Rectal smooth muscle tissue (tissue), 1 donor: ENCODE measurements at regions not wholly inside any gene's neighbourhood (a gene's known extent, or its start where the extent isn't known, plus 50 kb on each side); places are given as distances from the start of the nearest gene placed in this dataset.
"Not testable (repeated sequence)": the region's sequence is repeated elsewhere in the genome, so short reads cannot be mapped to it uniquely, and the experiment has no call there.

Experiments
- H3K27ac ChIP-seq: one replicate; pipeline ENCODE4 v1.7.0; 2013; ENCODE audit warnings: low read depth, low read length, inconsistent platforms
- H3K27me3 ChIP-seq: one replicate; pipeline ENCODE4 v1.7.0; 2013; ENCODE audit warnings: low read length; ENCODE audit not compliant: control insufficient read depth, insufficient read depth
- H3K36me3 ChIP-seq: one replicate; pipeline ENCODE4 v1.7.0; 2013; ENCODE audit warnings: low read length; ENCODE audit not compliant: control insufficient read depth, insufficient read depth
- H3K4me1 ChIP-seq: one replicate; pipeline ENCODE4 v1.7.0; 2013; ENCODE audit warnings: low read length; ENCODE audit not compliant: control insufficient read depth, insufficient read depth
- H3K4me3 ChIP-seq: one replicate; pipeline ENCODE4 v1.7.0; 2013; ENCODE audit warnings: low read length
- H3K9ac ChIP-seq: one replicate; pipeline ENCODE4 v1.7.0; 2013; ENCODE audit warnings: low read length

- H3K27ac ChIP-seq = no peak overlapping the region
- H3K27me3 ChIP-seq = no peaks in the 10 kb centered on the region
- H3K36me3 ChIP-seq = no peaks in the 10 kb centered on the region
- H3K4me3 ChIP-seq = no peak overlapping the region
- no peak overlapping the region for H3K9ac ChIP-seq
- no peaks in the 10 kb centered on the region for H3K4me1 ChIP-seq
These were observed 395.3 kb downstream of the OSTF1 start for GRCh38 chr9:75483636-75484035.

- Histone ChIP-seq H3K36me3 (no peaks in the 10 kb centered on the region), H3K9ac (no peak overlapping the region), H3K27ac (no peak overlapping the region), H3K4me1 (no peaks in the 10 kb centered on the region), H3K27me3 (no peaks in the 10 kb centered on the region), H3K4me3 (no peak overlapping the region)
These were observed 399.8 kb downstream of the OSTF1 start for GRCh38 chr9:75487856-75488718.

GRCh38 chr9:75488719-75489110, 400.4 kb downstream of the OSTF1 start:
- H3K27me3 ChIP-seq = no peaks in the 10 kb centered on the region

GRCh38 chr9:75490326-75490725, 400.1 kb upstream of the PCSK5 start:
- Histone ChIP-seq H3K27me3 (no peaks in the 10 kb centered on the region), H3K9ac (no peak overlapping the region), H3K4me1 (no peaks in the 10 kb centered on the region), H3K36me3 (no peaks in the 10 kb centered on the region), H3K4me3 (no peak overlapping the region), H3K27ac (no peak overlapping the region)

More at GRCh38 chr9:75488719-75489110, 400.4 kb downstream of the OSTF1 start:
- Histone ChIP-seq H3K27ac (no peak overlapping the region), H3K4me1 (no peaks in the 10 kb centered on the region), H3K9ac (no peak overlapping the region), H3K4me3 (no peak overlapping the region), H3K36me3 (no peaks in the 10 kb centered on the region)

- H3K27ac ChIP-seq = no peak overlapping the region
- H3K9ac ChIP-seq = no peak overlapping the region
These were observed 398.9 kb upstream of the PCSK5 start for GRCh38 chr9:75491533-75491932.

GRCh38 chr9:75499812-75500211, 390.7 kb upstream of the PCSK5 start:
- Histone ChIP-seq H3K36me3 (no peaks in the 10 kb centered on the region), H3K4me3 (no peak overlapping the region), H3K4me1 (no peaks in the 10 kb centered on the region), H3K27ac (no peak overlapping the region), H3K9ac (no peak overlapping the region), H3K27me3 (no peaks in the 10 kb centered on the region)

More at GRCh38 chr9:75491533-75491932, 398.9 kb upstream of the PCSK5 start:
- no peaks in the 10 kb centered on the region for H3K4me1 ChIP-seq
- H3K4me3 ChIP-seq = no peak overlapping the region
- no peaks in the 10 kb centered on the region for H3K36me3 ChIP-seq
- H3K27me3 ChIP-seq = no peaks in the 10 kb centered on the region

- no peak overlapping the region for H3K27ac ChIP-seq
- H3K36me3 ChIP-seq = no peaks in the 10 kb centered on the region
- no peaks in the 10 kb centered on the region for H3K4me1 ChIP-seq
- H3K9ac ChIP-seq = no peak overlapping the region
- H3K4me3 ChIP-seq = no peak overlapping the region
- no peaks in the 10 kb centered on the region for H3K27me3 ChIP-seq
These were observed 390.0 kb upstream of the PCSK5 start for GRCh38 chr9:75500479-75500878.

GRCh38 chr9:75500940-75501339, 389.5 kb upstream of the PCSK5 start:
- H3K27me3 ChIP-seq, H3K36me3 ChIP-seq, H3K27ac ChIP-seq, H3K4me1 ChIP-seq, H3K9ac ChIP-seq, H3K4me3 ChIP-seq: not testable (repeated sequence)

- Histone ChIP-seq H3K4me3 (no peak overlapping the region), H3K4me1 (no peaks in the 10 kb centered on the region), H3K36me3 (no peaks in the 10 kb centered on the region), H3K9ac (no peak overlapping the region), H3K27me3 (no peaks in the 10 kb centered on the region), H3K27ac (no peak overlapping the region)
These were observed 385.8 kb upstream of the PCSK5 start for GRCh38 chr9:75504721-75505120.

GRCh38 chr9:75505654-75506053, 384.8 kb upstream of the PCSK5 start:
- no peak overlapping the region for H3K27ac ChIP-seq
- H3K9ac ChIP-seq = no peak overlapping the region
- no peaks in the 10 kb centered on the region for H3K27me3 ChIP-seq

GRCh38 chr9:75529463-75529862, 361.0 kb upstream of the PCSK5 start:
- no peak overlapping the region for H3K4me3 ChIP-seq
- no peak overlapping the region for H3K9ac ChIP-seq
- no peaks in the 10 kb centered on the region for H3K27me3 ChIP-seq
- H3K27ac ChIP-seq = no peak overlapping the region
- H3K4me1 ChIP-seq = no peaks in the 10 kb centered on the region
- H3K36me3 ChIP-seq = no peaks in the 10 kb centered on the region

More at GRCh38 chr9:75505654-75506053, 384.8 kb upstream of the PCSK5 start:
- no peak overlapping the region for H3K4me3 ChIP-seq
- no peaks in the 10 kb centered on the region for H3K36me3 ChIP-seq
- no peaks in the 10 kb centered on the region for H3K4me1 ChIP-seq

- Histone ChIP-seq H3K9ac (no peak overlapping the region), H3K4me1 (no peaks in the 10 kb centered on the region), H3K27me3 (no peaks in the 10 kb centered on the region), H3K4me3 (no peak overlapping the region), H3K36me3 (no peaks in the 10 kb centered on the region), H3K27ac (no peak overlapping the region)
These were observed 358.9 kb upstream of the PCSK5 start for GRCh38 chr9:75531588-75531987.
